ENCODE measurements at regions not wholly inside any gene's neighbourhood (a gene's known extent, or its start where the extent isn't known, plus 50 kb on each side); places are given as distances from the start of the nearest gene placed in this dataset.

DNA sequence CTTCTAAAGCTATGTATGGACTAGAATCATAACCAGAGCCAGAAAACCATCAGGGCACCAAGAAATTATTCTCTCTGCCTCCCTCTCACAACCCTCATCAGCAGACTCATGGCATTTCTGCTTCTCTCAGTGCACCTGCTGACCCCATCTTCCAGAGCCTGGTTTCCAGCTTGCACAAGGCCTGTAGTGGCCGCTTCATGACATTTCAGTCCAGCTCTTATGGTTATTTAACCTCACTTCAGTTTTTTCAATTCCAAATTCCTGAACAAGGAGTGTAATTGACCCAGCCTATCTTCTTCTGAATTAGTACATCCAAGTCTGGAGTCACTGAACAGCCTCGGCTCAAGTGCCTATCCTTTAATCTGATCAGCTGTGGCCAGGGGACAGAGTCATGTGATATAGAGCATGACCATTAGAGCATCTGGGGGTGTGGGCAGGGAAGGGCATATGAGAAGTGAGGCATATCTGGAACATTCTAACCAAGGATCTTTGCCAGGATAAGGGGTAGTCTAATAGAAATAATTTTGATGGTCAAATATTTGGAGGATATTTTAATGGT is 97.2 kb upstream of the TMEM17 start:
- TF ChIP-seq, protein P1, sequence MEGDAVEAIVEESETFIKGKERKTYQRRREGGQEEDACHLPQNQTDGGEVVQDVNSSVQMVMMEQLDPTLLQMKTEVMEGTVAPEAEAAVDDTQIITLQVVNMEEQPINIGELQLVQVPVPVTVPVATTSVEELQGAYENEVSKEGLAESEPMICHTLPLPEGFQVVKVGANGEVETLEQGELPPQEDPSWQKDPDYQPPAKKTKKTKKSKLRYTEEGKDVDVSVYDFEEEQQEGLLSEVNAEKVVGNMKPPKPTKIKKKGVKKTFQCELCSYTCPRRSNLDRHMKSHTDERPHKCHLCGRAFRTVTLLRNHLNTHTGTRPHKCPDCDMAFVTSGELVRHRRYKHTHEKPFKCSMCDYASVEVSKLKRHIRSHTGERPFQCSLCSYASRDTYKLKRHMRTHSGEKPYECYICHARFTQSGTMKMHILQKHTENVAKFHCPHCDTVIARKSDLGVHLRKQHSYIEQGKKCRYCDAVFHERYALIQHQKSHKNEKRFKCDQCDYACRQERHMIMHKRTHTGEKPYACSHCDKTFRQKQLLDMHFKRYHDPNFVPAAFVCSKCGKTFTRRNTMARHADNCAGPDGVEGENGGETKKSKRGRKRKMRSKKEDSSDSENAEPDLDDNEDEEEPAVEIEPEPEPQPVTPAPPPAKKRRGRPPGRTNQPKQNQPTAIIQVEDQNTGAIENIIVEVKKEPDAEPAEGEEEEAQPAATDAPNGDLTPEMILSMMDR (IDR thresholded peaks at IDR 0.05) = no peak
- TF ChIP-seq POLR2A (IDR thresholded peaks at IDR 0.05) = no peak

Data from uterus (tissue), 2 donors.